A673 (cell line): ENCODE measurements at regions not wholly inside any gene's neighbourhood (a gene's known extent, or its start where the extent isn't known, plus 50 kb on each side); places are given as distances from the start of the nearest gene placed in this dataset.

Experiments
- CTCF ChIP-seq: fragments of 300-800, 200-600 bp; sonication (generic); conservative IDR thresholded peaks from 2 replicates; pipeline ENCODE4 v1.5.1; 2017; ENCODE audit warnings: low read depth, mild to moderate bottlenecking, antibody characterized with exemption, low read length, moderate library complexity, mixed read lengths
- EZH2 ChIP-seq: fragments of 200-600 bp; sonication (generic); IDR thresholded peaks from 2 replicates; pipeline ENCODE4 v1.6.1; 2017; ENCODE audit warnings: borderline replicate concordance, low read depth, mild to moderate bottlenecking, mixed read lengths, antibody characterized with exemption, low read length; ENCODE audit not compliant: poor library complexity, severe bottlenecking

GRCh38 chr1:56291374-56291919, 287.9 kb downstream of the PLPP3 start:
- TF ChIP-seq CTCF (no peak), EZH2 (no peak)
